CD4-positive, alpha-beta memory T cell (primary cell): ENCODE measurements at regions not wholly inside any gene's neighbourhood (a gene's known extent, or its start where the extent isn't known, plus 50 kb on each side); places are given as distances from the start of the nearest gene placed in this dataset.
"Not testable (repeated sequence)": the region's sequence is repeated elsewhere in the genome, so short reads cannot be mapped to it uniquely, and the experiment has no call there.

Experiments used
- CTCF ChIA-PET: fragments of 350-600 bp; sonication (Branson Sonifier 250); formaldehyde crosslinking; loops from one replicate; lab custom pipeline; 2021; ENCODE audit warnings: inconsistent platforms; ENCODE audit not compliant: partially characterized antibody; lab: Charles Lee
- POLR2A ChIA-PET: fragments of 350-600 bp; sonication (Branson Sonifier 250); formaldehyde crosslinking; loops from one replicate; lab custom pipeline; 2021; ENCODE audit not compliant: partially characterized antibody; lab: Charles Lee
- DNase-seq, 5 donors: peaks; one replicate each; pipeline versions ENCODE4 v3.0.0 to v3.0.0-alpha.2; 2020 to 2022; ENCODE audit warnings: mixed read lengths in 1 of 5
- H3K27ac ChIP-seq: one replicate; pipeline ENCODE4 v1.7.0; 2013; ENCODE audit warnings: low read depth, low read length
- H3K27me3 ChIP-seq: 2 replicates; pipeline ENCODE4 v1.7.0; 2013; ENCODE audit warnings: mild to moderate bottlenecking, low read length, moderate library complexity; ENCODE audit not compliant: insufficient read depth
- H3K36me3 ChIP-seq: 2 replicates; pipeline ENCODE4 v1.7.0; 2013; ENCODE audit warnings: mild to moderate bottlenecking, low read length, moderate library complexity; ENCODE audit not compliant: insufficient read depth
- H3K4me1 ChIP-seq: 2 replicates; pipeline ENCODE4 v1.7.0; 2013; ENCODE audit warnings: mild to moderate bottlenecking, low read length, moderate library complexity; ENCODE audit not compliant: insufficient read depth
- H3K4me3 ChIP-seq, 2 donors: one replicate each; pipeline ENCODE4 v1.7.0; 2013; ENCODE audit warnings: low read length in 2 of 2, mild to moderate bottlenecking in 1 of 2
- H3K9me3 ChIP-seq, 2 donors: one replicate each; pipeline ENCODE4 v1.7.0; 2013; ENCODE audit warnings: low read length in 2 of 2, control low read depth in 1 of 2; ENCODE audit not compliant: control insufficient read depth in 1 of 2
- H3K27ac Mint-ChIP-seq, 7 donors: one replicate each; pipeline ENCODE4 v1.8.0; 2020 to 2021; ENCODE audit warnings: mixed read lengths in 7 of 7, mild to moderate bottlenecking in 6 of 7, inconsistent platforms in 3 of 7, moderate library complexity in 3 of 7
- H3K27me3 Mint-ChIP-seq, 2 donors: one replicate each; pipeline ENCODE4 v1.8.0; 2020 to 2021; ENCODE audit warnings: mixed read lengths in 2 of 2
- H3K36me3 Mint-ChIP-seq, 2 donors: one replicate each; pipeline ENCODE4 v1.8.0; 2020 to 2021; ENCODE audit warnings: mixed read lengths in 2 of 2, inconsistent platforms in 1 of 2, mild to moderate bottlenecking in 1 of 2
- H3K4me1 Mint-ChIP-seq, 4 donors: one replicate each; pipeline ENCODE4 v1.8.0; 2020 to 2021; ENCODE audit warnings: mixed read lengths in 4 of 4, mild to moderate bottlenecking in 1 of 4
- H3K4me3 Mint-ChIP-seq, 8 donors: one replicate each; pipeline ENCODE4 v1.8.0; 2020 to 2021; ENCODE audit warnings: mixed read lengths in 8 of 8, mild to moderate bottlenecking in 7 of 8, moderate library complexity in 6 of 8, inconsistent platforms in 3 of 8
- H3K9me3 Mint-ChIP-seq, 8 donors: one replicate each; pipeline ENCODE4 v1.8.0; 2020 to 2021; ENCODE audit warnings: mixed read lengths in 8 of 8, mild to moderate bottlenecking in 5 of 8, inconsistent platforms in 3 of 8, moderate library complexity in 1 of 8
- intact Hi-C: fragments of 100-400 bp; cut with micrococcal nuclease; formaldehyde crosslinking; loops from one replicate; pipeline ENCODE4 v1.15.1; 2023

- ChIA-PET CTCF (no interaction called here), POLR2A (no interaction called here)
- H3K4me1 Mint-ChIP-seq, result no peaks in the 10 kb centered on the region
- Histone ChIP-seq H3K27ac (no peak overlapping the region), H3K27me3 (no peaks in the 10 kb centered on the region), H3K4me3 (no peak overlapping the region), H3K36me3 (no peaks in the 10 kb centered on the region), H3K4me1 (no peaks in the 10 kb centered on the region), H3K9me3 (no peaks in the 10 kb centered on the region)
- no peaks in the 10 kb centered on the region for H3K27me3 Mint-ChIP-seq
- H3K9me3 Mint-ChIP-seq, result peaks cover 0 to 19% (median 6%) of the 10 kb centered on the region in 8 donors
- H3K27ac Mint-ChIP-seq, result no peak overlapping the region
- H3K4me3 Mint-ChIP-seq, result no peak overlapping the region
- DNase-seq, result no peak
- peaks cover 0 to 1% of the 10 kb centered on the region in 2 donors for H3K36me3 Mint-ChIP-seq
- intact Hi-C loops, result no loop called here
These were observed 199.8 kb upstream of the FRG1 start for GRCh38 chr4:189740873-189741272.

GRCh38 chr4:189753092-189753491, 187.6 kb upstream of the FRG1 start:
- H3K9me3 ChIP-seq, DNase-seq, H3K4me1 Mint-ChIP-seq, H3K36me3 ChIP-seq, H3K4me3 Mint-ChIP-seq, H3K4me1 ChIP-seq, H3K27ac ChIP-seq, H3K27me3 Mint-ChIP-seq, intact Hi-C loops, H3K27ac Mint-ChIP-seq, CTCF ChIA-PET, POLR2A ChIA-PET, H3K36me3 Mint-ChIP-seq, H3K27me3 ChIP-seq, H3K4me3 ChIP-seq: not testable (repeated sequence)
- peaks cover 0 to 22% (median 15%) of the 10 kb centered on the region in 8 donors for H3K9me3 Mint-ChIP-seq

GRCh38 chr4:189763583-189763982, 177.1 kb upstream of the FRG1 start:
- Mint-ChIP-seq H3K4me1 (peaks cover 0 to 6% (median 0%) of the 10 kb centered on the region in 4 donors), H3K4me3 (no peak overlapping the region), H3K36me3 (no peaks in the 10 kb centered on the region), H3K27me3 (no peaks in the 10 kb centered on the region), H3K27ac (no peak overlapping the region), H3K9me3 (peaks cover 0 to 10% (median 0%) of the 10 kb centered on the region in 8 donors)
- DNase-seq, result no peak
- Histone ChIP-seq H3K36me3 (no peaks in the 10 kb centered on the region), H3K27ac (no peak overlapping the region), H3K4me1 (no peaks in the 10 kb centered on the region), H3K4me3 (no peak overlapping the region), H3K9me3 (no peaks in the 10 kb centered on the region), H3K27me3 (no peaks in the 10 kb centered on the region)
- POLR2A ChIA-PET, result no interaction called here
- intact Hi-C loops, result no loop called here
- CTCF ChIA-PET, result no interaction called here

- Mint-ChIP-seq H3K9me3 (peaks cover 0 to 3% (median 0%) of the 10 kb centered on the region in 8 donors), H3K4me1 (peaks cover 0 to 6% (median 0%) of the 10 kb centered on the region in 4 donors), H3K27me3 (no peaks in the 10 kb centered on the region), H3K27ac (no peak overlapping the region), H3K36me3 (no peaks in the 10 kb centered on the region), H3K4me3 (no peak overlapping the region)
- no peak for DNase-seq
- H3K27me3 ChIP-seq, result no peaks in the 10 kb centered on the region
- intact Hi-C loops, result no loop called here
- no peaks in the 10 kb centered on the region for H3K9me3 ChIP-seq
- ChIA-PET CTCF (no interaction called here), POLR2A (no interaction called here)
- H3K27ac ChIP-seq, result no peak overlapping the region
- H3K4me1 ChIP-seq, result no peaks in the 10 kb centered on the region
- no peaks in the 10 kb centered on the region for H3K36me3 ChIP-seq
- H3K4me3 ChIP-seq, result no peak overlapping the region
These were observed 175.4 kb upstream of the FRG1 start for GRCh38 chr4:189765301-189765700.

- H3K4me1 ChIP-seq, result no peaks in the 10 kb centered on the region
- Mint-ChIP-seq H3K4me1 (peaks cover 0 to 6% (median 0%) of the 10 kb centered on the region in 4 donors), H3K27ac (no peak overlapping the region), H3K27me3 (no peaks in the 10 kb centered on the region), H3K4me3 (no peak overlapping the region), H3K36me3 (no peaks in the 10 kb centered on the region), H3K9me3 (peaks cover 0 to 2% (median 0%) of the 10 kb centered on the region in 8 donors)
- ChIA-PET CTCF (no interaction called here), POLR2A (no interaction called here)
- no peaks in the 10 kb centered on the region for H3K27me3 ChIP-seq
- no peak overlapping the region for H3K27ac ChIP-seq
- intact Hi-C loops, result no loop called here
- H3K4me3 ChIP-seq, result no peak overlapping the region
- H3K36me3 ChIP-seq, result no peaks in the 10 kb centered on the region
- DNase-seq, result no peak
- no peaks in the 10 kb centered on the region for H3K9me3 ChIP-seq
These were observed 174.9 kb upstream of the FRG1 start for GRCh38 chr4:189765736-189766135.

- ChIA-PET POLR2A (no interaction called here), CTCF (no interaction called here)
- intact Hi-C loops, result no loop called here
- Mint-ChIP-seq H3K9me3 (peaks cover 0 to 2% (median 0%) of the 10 kb centered on the region in 8 donors), H3K4me1 (no peaks in the 10 kb centered on the region), H3K4me3 (no peak overlapping the region), H3K27me3 (no peaks in the 10 kb centered on the region), H3K27ac (no peak overlapping the region), H3K36me3 (no peaks in the 10 kb centered on the region)
- DNase-seq, result no peak
- no peaks in the 10 kb centered on the region for H3K4me1 ChIP-seq
- H3K4me3 ChIP-seq, result no peak overlapping the region
- H3K27me3 ChIP-seq, result no peaks in the 10 kb centered on the region
- no peak overlapping the region for H3K27ac ChIP-seq
- no peaks in the 10 kb centered on the region for H3K36me3 ChIP-seq
- no peaks in the 10 kb centered on the region for H3K9me3 ChIP-seq
These were observed 172.7 kb upstream of the FRG1 start for GRCh38 chr4:189767941-189768340.

GRCh38 chr4:189769131-189769530, 171.5 kb upstream of the FRG1 start:
- Mint-ChIP-seq H3K4me1 (no peaks in the 10 kb centered on the region), H3K27me3 (no peaks in the 10 kb centered on the region), H3K36me3 (no peaks in the 10 kb centered on the region), H3K9me3 (peaks cover 0 to 2% (median 0%) of the 10 kb centered on the region in 8 donors), H3K4me3 (no peak overlapping the region), H3K27ac (peak overlapping the region in 1 of 7 donors; percentile 44)
- Histone ChIP-seq H3K27ac (no peak overlapping the region), H3K4me3 (no peak overlapping the region), H3K36me3 (no peaks in the 10 kb centered on the region), H3K9me3 (no peaks in the 10 kb centered on the region), H3K4me1 (no peaks in the 10 kb centered on the region), H3K27me3 (no peaks in the 10 kb centered on the region)
- CTCF ChIA-PET, result no interaction called here
- POLR2A ChIA-PET, result no interaction called here
- intact Hi-C loops, result no loop called here
- no peak for DNase-seq
